ENCODE measurements at regions not wholly inside any gene's neighbourhood (a gene's known extent, or its start where the extent isn't known, plus 50 kb on each side); places are given as distances from the start of the nearest gene placed in this dataset.

GRCh38 chr2:71891155-71891554 lies 256.5 kb downstream of the CYP26B1 start:
- TF ChIP-seq, protein P1, sequence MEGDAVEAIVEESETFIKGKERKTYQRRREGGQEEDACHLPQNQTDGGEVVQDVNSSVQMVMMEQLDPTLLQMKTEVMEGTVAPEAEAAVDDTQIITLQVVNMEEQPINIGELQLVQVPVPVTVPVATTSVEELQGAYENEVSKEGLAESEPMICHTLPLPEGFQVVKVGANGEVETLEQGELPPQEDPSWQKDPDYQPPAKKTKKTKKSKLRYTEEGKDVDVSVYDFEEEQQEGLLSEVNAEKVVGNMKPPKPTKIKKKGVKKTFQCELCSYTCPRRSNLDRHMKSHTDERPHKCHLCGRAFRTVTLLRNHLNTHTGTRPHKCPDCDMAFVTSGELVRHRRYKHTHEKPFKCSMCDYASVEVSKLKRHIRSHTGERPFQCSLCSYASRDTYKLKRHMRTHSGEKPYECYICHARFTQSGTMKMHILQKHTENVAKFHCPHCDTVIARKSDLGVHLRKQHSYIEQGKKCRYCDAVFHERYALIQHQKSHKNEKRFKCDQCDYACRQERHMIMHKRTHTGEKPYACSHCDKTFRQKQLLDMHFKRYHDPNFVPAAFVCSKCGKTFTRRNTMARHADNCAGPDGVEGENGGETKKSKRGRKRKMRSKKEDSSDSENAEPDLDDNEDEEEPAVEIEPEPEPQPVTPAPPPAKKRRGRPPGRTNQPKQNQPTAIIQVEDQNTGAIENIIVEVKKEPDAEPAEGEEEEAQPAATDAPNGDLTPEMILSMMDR (IDR thresholded peaks at IDR 0.05), result no peak
- TF ChIP-seq ZFX (IDR thresholded peaks at IDR 0.05; ENCODE audit: borderline replicate concordance), result no peak
